ENCODE measurements at regions not wholly inside any gene's neighbourhood (a gene's known extent, or its start where the extent isn't known, plus 50 kb on each side); places are given as distances from the start of the nearest gene placed in this dataset.

GRCh38 chr10:80952436-80952835 is 414.7 kb downstream of the SH2D4B start:
- no peaks in the 10 kb centered on the region for H3K4me1 ChIP-seq (ENCODE audit: insufficient read depth, low read length, severe bottlenecking)
- no peak overlapping the region; the same call in 1 of the 2 replicates for H3K4me2 ChIP-seq (ENCODE audit: low read length)
- no peaks in the 10 kb centered on the region for H4K20me1 ChIP-seq (ENCODE audit: insufficient read depth, low read length)
- H3K27ac ChIP-seq (ENCODE audit: low read depth, low read length, poor library complexity, severe bottlenecking), result no peak overlapping the region
- no peaks in the 10 kb centered on the region for H3K79me2 ChIP-seq (ENCODE audit: insufficient read depth, low read length)
- H3K9ac ChIP-seq (ENCODE audit: low read length), result no peak overlapping the region
- peak overlapping the region; percentile 47; the same call in 1 of the 2 replicates for H2AFZ ChIP-seq (ENCODE audit: low read length)
- H3K4me3 ChIP-seq (ENCODE audit: low read depth, low read length, poor library complexity, severe bottlenecking), result no peak overlapping the region
- no peak for TF ChIP-seq CTCF (IDR thresholded peaks at IDR 0.05; ENCODE audit: low read length)
- no peak for TF ChIP-seq EZH2 (IDR thresholded peaks at IDR 0.05; ENCODE audit: borderline replicate concordance, low read length)
- H3K27me3 ChIP-seq (ENCODE audit: insufficient read depth, low read length), result no peaks in the 10 kb centered on the region
- no peaks in the 10 kb centered on the region for H3F3A ChIP-seq (ENCODE audit: insufficient read depth, low read length)
- H3K36me3 ChIP-seq (ENCODE audit: insufficient read depth, low read length), result no peaks in the 10 kb centered on the region
- no peaks in the 10 kb centered on the region for H3K9me3 ChIP-seq (ENCODE audit: low read length)
- no peaks in the 10 kb centered on the region for H3K9me2 ChIP-seq (ENCODE audit: low read depth, low read length)

- Histone ChIP-seq H3K9ac (ENCODE audit: low read length) (no peak overlapping the region), H3K9me3 (ENCODE audit: low read length) (no peaks in the 10 kb centered on the region), H3K4me2 (ENCODE audit: low read length) (no peak overlapping the region), H3K27me3 (ENCODE audit: insufficient read depth, low read length) (no peaks in the 10 kb centered on the region), H4K20me1 (ENCODE audit: insufficient read depth, low read length) (no peaks in the 10 kb centered on the region), H3K36me3 (ENCODE audit: insufficient read depth, low read length) (no peaks in the 10 kb centered on the region), H3K27ac (ENCODE audit: low read depth, low read length, poor library complexity, severe bottlenecking) (no peak overlapping the region), H3K79me2 (ENCODE audit: insufficient read depth, low read length) (no peaks in the 10 kb centered on the region), H3K4me1 (ENCODE audit: insufficient read depth, low read length, severe bottlenecking) (no peaks in the 10 kb centered on the region), H3K9me2 (ENCODE audit: low read depth, low read length) (no peaks in the 10 kb centered on the region), H2AFZ (ENCODE audit: low read length) (no peak overlapping the region), H3K4me3 (ENCODE audit: low read depth, low read length, poor library complexity, severe bottlenecking) (no peak overlapping the region), H3F3A (ENCODE audit: insufficient read depth, low read length) (no peaks in the 10 kb centered on the region)
- no peak for TF ChIP-seq CTCF (IDR thresholded peaks at IDR 0.05; ENCODE audit: low read length)
- no peak for TF ChIP-seq EZH2 (IDR thresholded peaks at IDR 0.05; ENCODE audit: borderline replicate concordance, low read length)
Observed at GRCh38 chr10:80957161-80957560, 419.5 kb downstream of the SH2D4B start.

GRCh38 chr10:80964179-80964578 is 426.5 kb downstream of the SH2D4B start:
- TF ChIP-seq CTCF (IDR thresholded peaks at IDR 0.05; ENCODE audit: low read length) (no peak), EZH2 (IDR thresholded peaks at IDR 0.05; ENCODE audit: borderline replicate concordance, low read length) (no peak)
- H3F3A ChIP-seq (ENCODE audit: insufficient read depth, low read length), result no peaks in the 10 kb centered on the region
- no peaks in the 10 kb centered on the region for H3K27me3 ChIP-seq (ENCODE audit: insufficient read depth, low read length)
- no peak overlapping the region for H3K9ac ChIP-seq (ENCODE audit: low read length)
- H3K27ac ChIP-seq (ENCODE audit: low read depth, low read length, poor library complexity, severe bottlenecking), result no peak overlapping the region
- no peaks in the 10 kb centered on the region for H3K9me3 ChIP-seq (ENCODE audit: low read length)
- no peaks in the 10 kb centered on the region for H4K20me1 ChIP-seq (ENCODE audit: insufficient read depth, low read length)
- no peaks in the 10 kb centered on the region for H3K36me3 ChIP-seq (ENCODE audit: insufficient read depth, low read length)
- H3K4me1 ChIP-seq (ENCODE audit: insufficient read depth, low read length, severe bottlenecking), result no peaks in the 10 kb centered on the region
- H2AFZ ChIP-seq (ENCODE audit: low read length), result no peak overlapping the region
- H3K79me2 ChIP-seq (ENCODE audit: insufficient read depth, low read length), result no peaks in the 10 kb centered on the region
- no peaks in the 10 kb centered on the region for H3K9me2 ChIP-seq (ENCODE audit: low read depth, low read length)
- H3K4me3 ChIP-seq (ENCODE audit: low read depth, low read length, poor library complexity, severe bottlenecking), result no peak overlapping the region
- no peak overlapping the region for H3K4me2 ChIP-seq (ENCODE audit: low read length)
